PC-9 (cell line): ENCODE measurements at regions not wholly inside any gene's neighbourhood (a gene's known extent, or its start where the extent isn't known, plus 50 kb on each side); places are given as distances from the start of the nearest gene placed in this dataset.
A peak's percentile ranks its signal among the peaks of the same experiment; 100 is the strongest.

ENCODE experiments used
- BruUV-seq: library from RNA; stranded (reverse); fragments of 400-500 nt; replicated peaks from 2 replicates; lab custom pipeline; 2021; lab: Mats Ljungman, UMichigan
- CTCF ChIA-PET: fragments of 300-600 bp; sonication (Branson Sonifier 250); formaldehyde crosslinking; loops from one replicate; lab custom pipeline; 2022; ENCODE audit warnings: antibody characterized with exemption; lab: Charles Lee
- POLR2A ChIA-PET: fragments of 300-600 bp; sonication (Branson Sonifier 250); formaldehyde crosslinking; loops from one replicate; lab custom pipeline; 2022; ENCODE audit warnings: antibody characterized with exemption; ENCODE audit not compliant: unreplicated experiment; lab: Charles Lee
- DNase-seq, 2 experiments: peaks; one replicate each; pipeline versions ENCODE4 v3.0.0 to v3.0.0-alpha.2; 2015 to 2022; ENCODE audit warnings: mixed read lengths in 1 of 2
- H2AFZ ChIP-seq: fragments of 200-600 bp; sonication (generic); 2 replicates; pipeline ENCODE4 v1.8.1; 2017; ENCODE audit warnings: antibody characterized with exemption
- H3F3A ChIP-seq: fragments of 200-600 bp; sonication (generic); 2 replicates; pipeline ENCODE4 v1.8.1; 2017; ENCODE audit warnings: antibody characterized with exemption, mild to moderate bottlenecking, low read depth; ENCODE audit not compliant: insufficient read depth
- H3K27ac ChIP-seq: fragments of 200-600 bp; sonication (generic); 2 replicates; pipeline ENCODE4 v1.6.1; 2016; ENCODE audit warnings: mixed run types
- H3K27me3 ChIP-seq: fragments of 200-600 bp; sonication (generic); 2 replicates; pipeline ENCODE4 v1.6.1; 2016; ENCODE audit warnings: low read depth, mixed run types; ENCODE audit not compliant: insufficient read depth
- H3K36me3 ChIP-seq: fragments of 200-600 bp; sonication (generic); 2 replicates; pipeline ENCODE4 v1.6.1; 2016; ENCODE audit warnings: low read depth, mixed run types
- H3K4me1 ChIP-seq: fragments of 200-600 bp; sonication (generic); replicated peaks from 2 replicates; pipeline ENCODE4 v1.6.1; 2016; ENCODE audit warnings: mixed run types; ENCODE audit not compliant: insufficient read depth
- H3K4me2 ChIP-seq: fragments of 200-600 bp; sonication (generic); 2 replicates; pipeline ENCODE4 v1.6.1; 2017; ENCODE audit warnings: mixed run types
- H3K4me3 ChIP-seq: fragments of 200-600 bp; sonication (generic); 2 replicates; pipeline ENCODE4 v1.6.1; 2016; ENCODE audit warnings: mixed run types
- H3K79me2 ChIP-seq: fragments of 200-600 bp; sonication (generic); 2 replicates; pipeline ENCODE4 v1.6.1; 2017; ENCODE audit warnings: low read depth, mixed run types
- H3K9me2 ChIP-seq: fragments of 200-600 bp; sonication (generic); 2 replicates; pipeline ENCODE4 v1.8.1; 2017; ENCODE audit warnings: mild to moderate bottlenecking; ENCODE audit not compliant: insufficient read depth
- H3K9me3 ChIP-seq: fragments of 200-600 bp; sonication (generic); 2 replicates; pipeline ENCODE4 v1.8.1; 2016; ENCODE audit warnings: low read depth; ENCODE audit not compliant: insufficient read depth
- H4K20me1 ChIP-seq: fragments of 200-600 bp; sonication (generic); 2 replicates; pipeline ENCODE4 v1.8.1; 2017; ENCODE audit not compliant: insufficient read depth
- EZH2 ChIP-seq: fragments of 200-600 bp; sonication (generic); IDR thresholded peaks from 2 replicates; pipeline ENCODE4 v1.8.0; 2017; ENCODE audit warnings: antibody characterized with exemption, low read depth
- intact Hi-C: fragments of 100-400 bp; cut with micrococcal nuclease; formaldehyde crosslinking; loops from one replicate; pipeline ENCODE4 v1.10.0; 2022; ENCODE audit not compliant: unreplicated experiment
- TF ChIP-seq, protein P1 (sequence below): fragments of 200-600 bp; sonication (generic); conservative IDR thresholded peaks from 2 replicates; pipeline ENCODE4 v1.6.1; 2017; ENCODE audit warnings: mixed run types, antibody characterized with exemption, mild to moderate bottlenecking, moderate library complexity

DNA sequence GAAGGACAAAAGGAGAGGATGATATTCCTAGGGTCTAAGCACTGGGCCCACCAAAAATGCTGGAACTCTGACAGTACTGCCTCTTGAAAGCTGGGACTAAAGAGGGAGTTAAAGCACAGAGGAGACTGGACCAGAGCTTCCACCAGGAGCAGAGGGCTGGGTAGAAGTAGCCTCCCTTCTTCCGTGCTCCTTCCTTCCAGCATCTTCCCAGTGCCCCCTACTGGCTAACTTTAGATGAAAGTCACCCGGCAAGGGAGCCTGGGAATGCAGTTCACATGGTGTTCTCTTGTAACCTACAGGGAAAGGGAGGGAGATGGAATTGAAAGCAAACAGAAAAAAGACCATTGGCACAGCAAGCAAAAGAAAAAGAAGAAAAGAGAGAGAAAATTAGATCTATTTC, 106.1 kb upstream of the COL8A1 start:
- Histone ChIP-seq H3F3A (no peaks in the 10 kb centered on the region), H3K36me3 (no peaks in the 10 kb centered on the region), H3K79me2 (no peaks in the 10 kb centered on the region), H2AFZ (no peak overlapping the region), H3K9me2 (no peaks in the 10 kb centered on the region), H3K9me3 (no peaks in the 10 kb centered on the region), H4K20me1 (no peaks in the 10 kb centered on the region), H3K27me3 (no peaks in the 10 kb centered on the region), H3K27ac (no peak overlapping the region), H3K4me2 (no peak overlapping the region), H3K4me1 (peaks cover 17% of the 10 kb centered on the region), H3K4me3 (no peak overlapping the region)
- BruUV-seq = no TSS peak
- DNase-seq = peak in 1 of 2 experiments; percentile 11
- TF ChIP-seq EZH2 = no peak
- TF ChIP-seq, protein P1, sequence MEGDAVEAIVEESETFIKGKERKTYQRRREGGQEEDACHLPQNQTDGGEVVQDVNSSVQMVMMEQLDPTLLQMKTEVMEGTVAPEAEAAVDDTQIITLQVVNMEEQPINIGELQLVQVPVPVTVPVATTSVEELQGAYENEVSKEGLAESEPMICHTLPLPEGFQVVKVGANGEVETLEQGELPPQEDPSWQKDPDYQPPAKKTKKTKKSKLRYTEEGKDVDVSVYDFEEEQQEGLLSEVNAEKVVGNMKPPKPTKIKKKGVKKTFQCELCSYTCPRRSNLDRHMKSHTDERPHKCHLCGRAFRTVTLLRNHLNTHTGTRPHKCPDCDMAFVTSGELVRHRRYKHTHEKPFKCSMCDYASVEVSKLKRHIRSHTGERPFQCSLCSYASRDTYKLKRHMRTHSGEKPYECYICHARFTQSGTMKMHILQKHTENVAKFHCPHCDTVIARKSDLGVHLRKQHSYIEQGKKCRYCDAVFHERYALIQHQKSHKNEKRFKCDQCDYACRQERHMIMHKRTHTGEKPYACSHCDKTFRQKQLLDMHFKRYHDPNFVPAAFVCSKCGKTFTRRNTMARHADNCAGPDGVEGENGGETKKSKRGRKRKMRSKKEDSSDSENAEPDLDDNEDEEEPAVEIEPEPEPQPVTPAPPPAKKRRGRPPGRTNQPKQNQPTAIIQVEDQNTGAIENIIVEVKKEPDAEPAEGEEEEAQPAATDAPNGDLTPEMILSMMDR = peak; percentile 68
- CTCF ChIA-PET = interaction anchor here (0.6 kb wide), 1 partner anchor 73 kb away, joined by 7 read pairs; no protein-coding TSS in a partner anchor
- POLR2A ChIA-PET = interaction anchor here (0.7 kb wide), 1 partner anchor 72 kb away, joined by 3 read pairs; no protein-coding TSS in a partner anchor
- intact Hi-C loops = no loop called here

DNA sequence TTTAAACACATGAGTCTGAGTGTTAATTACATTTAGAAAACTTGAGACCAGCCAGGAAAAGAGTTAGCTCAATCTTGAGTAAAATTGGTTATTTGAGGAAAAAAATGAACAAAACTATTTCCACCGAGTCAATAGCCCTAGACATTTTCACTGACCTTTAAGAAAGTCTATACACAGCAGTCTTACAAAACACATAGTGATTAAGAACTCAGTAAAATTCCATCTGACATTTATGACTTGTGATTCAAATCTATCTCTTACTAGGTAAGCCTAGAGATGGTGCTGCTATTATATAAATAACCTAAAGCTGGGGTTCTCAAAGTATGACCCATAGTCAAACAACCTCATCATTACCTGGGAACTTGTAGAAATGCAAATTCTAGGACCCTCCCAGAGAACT, 109.1 kb upstream of the COL8A1 start:
- DNase-seq = no peak
- H3F3A ChIP-seq = no peaks in the 10 kb centered on the region
- H3K79me2 ChIP-seq = no peaks in the 10 kb centered on the region
- no peaks in the 10 kb centered on the region for H3K9me2 ChIP-seq
- no peaks in the 10 kb centered on the region for H3K4me1 ChIP-seq
- CTCF ChIA-PET = no interaction called here
- no peak overlapping the region for H2AFZ ChIP-seq
- no TSS peak for BruUV-seq
- H3K4me2 ChIP-seq = no peak overlapping the region
- H3K9me3 ChIP-seq = no peaks in the 10 kb centered on the region
- intact Hi-C loops = no loop called here
- TF ChIP-seq, protein P1 = no peak
- no peak for TF ChIP-seq EZH2
- H3K27me3 ChIP-seq = no peaks in the 10 kb centered on the region
- POLR2A ChIA-PET = no interaction called here
- no peaks in the 10 kb centered on the region for H3K36me3 ChIP-seq
- H4K20me1 ChIP-seq = no peaks in the 10 kb centered on the region
- no peak overlapping the region for H3K27ac ChIP-seq
- no peak overlapping the region for H3K4me3 ChIP-seq

DNA sequence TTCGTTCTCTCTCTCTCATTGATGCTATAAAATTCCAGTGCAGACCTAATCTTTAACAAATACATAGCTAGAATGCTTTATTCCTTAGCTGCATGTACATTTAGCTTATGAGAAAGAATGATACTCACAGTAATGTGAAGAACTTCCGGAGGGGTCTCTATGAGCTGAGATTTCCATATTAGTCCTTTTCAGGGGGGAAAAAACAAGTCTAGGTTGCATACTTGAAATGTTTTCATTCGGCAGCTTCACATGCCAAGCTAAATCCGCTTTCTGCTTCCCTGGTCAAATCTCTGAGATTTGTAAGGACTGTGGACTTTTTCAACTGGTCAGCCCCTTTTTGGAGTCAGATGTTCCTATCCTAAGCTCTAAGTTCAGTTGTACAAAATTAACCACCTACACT, 111.5 kb upstream of the COL8A1 start:
- H3F3A ChIP-seq = no peaks in the 10 kb centered on the region
- H3K9me3 ChIP-seq = no peaks in the 10 kb centered on the region
- no peak overlapping the region for H3K27ac ChIP-seq
- CTCF ChIA-PET = no interaction called here
- no peaks in the 10 kb centered on the region for H4K20me1 ChIP-seq
- no peak overlapping the region for H3K4me3 ChIP-seq
- POLR2A ChIA-PET = no interaction called here
- no peak for DNase-seq
- no peaks in the 10 kb centered on the region for H3K4me1 ChIP-seq
- no peak overlapping the region for H2AFZ ChIP-seq
- intact Hi-C loops = no loop called here
- TF ChIP-seq, protein P1 = no peak
- TF ChIP-seq EZH2 = no peak
- BruUV-seq = no TSS peak
- no peaks in the 10 kb centered on the region for H3K9me2 ChIP-seq
- H3K4me2 ChIP-seq = no peak overlapping the region
- no peaks in the 10 kb centered on the region for H3K36me3 ChIP-seq
- no peaks in the 10 kb centered on the region for H3K27me3 ChIP-seq
- H3K79me2 ChIP-seq = no peaks in the 10 kb centered on the region
